DND-41 (cell line): ENCODE measurements at regions not wholly inside any gene's neighbourhood (a gene's known extent, or its start where the extent isn't known, plus 50 kb on each side); places are given as distances from the start of the nearest gene placed in this dataset.

ENCODE experiments used
- CTCF ChIP-seq: IDR thresholded peaks from 2 replicates; pipeline ENCODE4 v1.5.1; 2012; ENCODE audit warnings: borderline replicate concordance, low read length, moderate library complexity, mild to moderate bottlenecking; ENCODE audit not compliant: poor library complexity, severe bottlenecking; ENCODE audit errors: extremely low read depth
- EZH2 ChIP-seq: IDR thresholded peaks from 3 replicates; pipeline ENCODE4 v1.6.1; 2012; ENCODE audit warnings: borderline replicate concordance, low read depth, mild to moderate bottlenecking, moderate library complexity, low read length, inconsistent platforms; ENCODE audit not compliant: severe bottlenecking

- TF ChIP-seq CTCF (no peak), EZH2 (no peak)
Observed at GRCh38 chr1:101522486-101522885, 285.7 kb downstream of the S1PR1 start.
